ENCODE measurements at regions not wholly inside any gene's neighbourhood (a gene's known extent, or its start where the extent isn't known, plus 50 kb on each side); places are given as distances from the start of the nearest gene placed in this dataset.

GRCh38 chr6:6434151-6434550 lies 113.7 kb upstream of the F13A1 start:
- H3K27me3 Mint-ChIP-seq (ENCODE audit: insufficient read depth), result no peaks in the 10 kb centered on the region
- no peaks in the 10 kb centered on the region for H3K36me3 Mint-ChIP-seq (ENCODE audit: low read depth)
- H3K4me1 Mint-ChIP-seq (ENCODE audit: low read depth), result no peaks in the 10 kb centered on the region
- H3K4me3 Mint-ChIP-seq, result no peak overlapping the region
- no peak overlapping the region for H3K27ac Mint-ChIP-seq
- DNase-seq, result no peak
- peaks cover 48% of the 10 kb centered on the region for H3K9me3 Mint-ChIP-seq
- TF ChIP-seq CTCF (IDR thresholded peaks at IDR 0.05), result no peak

GRCh38 chr6:6434723-6435122 lies 114.3 kb upstream of the F13A1 start:
- peaks cover 51% of the 10 kb centered on the region for H3K9me3 Mint-ChIP-seq
- H3K4me3 Mint-ChIP-seq, result no peak overlapping the region
- H3K36me3 Mint-ChIP-seq (ENCODE audit: low read depth), result no peaks in the 10 kb centered on the region
- H3K27me3 Mint-ChIP-seq (ENCODE audit: insufficient read depth), result no peaks in the 10 kb centered on the region
- H3K27ac Mint-ChIP-seq, result no peak overlapping the region
- DNase-seq, result no peak
- no peaks in the 10 kb centered on the region for H3K4me1 Mint-ChIP-seq (ENCODE audit: low read depth)
- TF ChIP-seq CTCF (IDR thresholded peaks at IDR 0.05), result no peak

- Mint-ChIP-seq H3K9me3 (peaks cover 56% of the 10 kb centered on the region), H3K27ac (no peak overlapping the region), H3K36me3 (ENCODE audit: low read depth) (no peaks in the 10 kb centered on the region), H3K4me3 (no peak overlapping the region), H3K27me3 (ENCODE audit: insufficient read depth) (no peaks in the 10 kb centered on the region), H3K4me1 (ENCODE audit: low read depth) (no peaks in the 10 kb centered on the region)
- DNase-seq, result no peak
- no peak for TF ChIP-seq CTCF (IDR thresholded peaks at IDR 0.05)
These were observed 115.9 kb upstream of the F13A1 start for GRCh38 chr6:6436366-6436765.

GRCh38 chr6:6436946-6437345 lies 116.5 kb upstream of the F13A1 start:
- no peak for DNase-seq
- H3K36me3 Mint-ChIP-seq (ENCODE audit: low read depth), result no peaks in the 10 kb centered on the region
- no peaks in the 10 kb centered on the region for H3K4me1 Mint-ChIP-seq (ENCODE audit: low read depth)
- TF ChIP-seq CTCF (IDR thresholded peaks at IDR 0.05), result no peak
- no peak overlapping the region for H3K27ac Mint-ChIP-seq
- no peaks in the 10 kb centered on the region for H3K27me3 Mint-ChIP-seq (ENCODE audit: insufficient read depth)
- H3K4me3 Mint-ChIP-seq, result no peak overlapping the region
- H3K9me3 Mint-ChIP-seq, result peaks cover 59% of the 10 kb centered on the region

GRCh38 chr6:6438286-6438685 lies 117.8 kb upstream of the F13A1 start:
- H3K27ac Mint-ChIP-seq, result no peak overlapping the region
- no peaks in the 10 kb centered on the region for H3K27me3 Mint-ChIP-seq (ENCODE audit: insufficient read depth)
- H3K4me1 Mint-ChIP-seq (ENCODE audit: low read depth), result no peaks in the 10 kb centered on the region
- no peak for DNase-seq
- H3K9me3 Mint-ChIP-seq, result peaks cover 53% of the 10 kb centered on the region
- H3K4me3 Mint-ChIP-seq, result no peak overlapping the region
- no peak for TF ChIP-seq CTCF (IDR thresholded peaks at IDR 0.05)
- no peaks in the 10 kb centered on the region for H3K36me3 Mint-ChIP-seq (ENCODE audit: low read depth)

- H3K4me1 Mint-ChIP-seq (ENCODE audit: low read depth), result no peaks in the 10 kb centered on the region
- peaks cover 1% of the 10 kb centered on the region; the same call in 1 of the 2 replicates for H3K27me3 Mint-ChIP-seq (ENCODE audit: insufficient read depth)
- no peak for DNase-seq
- H3K36me3 Mint-ChIP-seq (ENCODE audit: low read depth), result no peaks in the 10 kb centered on the region
- peaks cover 58% of the 10 kb centered on the region for H3K9me3 Mint-ChIP-seq
- H3K4me3 Mint-ChIP-seq, result no peak overlapping the region
- no peak overlapping the region for H3K27ac Mint-ChIP-seq
- TF ChIP-seq CTCF (IDR thresholded peaks at IDR 0.05), result no peak
These were observed 119.3 kb upstream of the F13A1 start for GRCh38 chr6:6439778-6440177.

Data from HFFc6 (cell line).